ENCODE measurements at regions not wholly inside any gene's neighbourhood (a gene's known extent, or its start where the extent isn't known, plus 50 kb on each side); places are given as distances from the start of the nearest gene placed in this dataset.

DNA sequence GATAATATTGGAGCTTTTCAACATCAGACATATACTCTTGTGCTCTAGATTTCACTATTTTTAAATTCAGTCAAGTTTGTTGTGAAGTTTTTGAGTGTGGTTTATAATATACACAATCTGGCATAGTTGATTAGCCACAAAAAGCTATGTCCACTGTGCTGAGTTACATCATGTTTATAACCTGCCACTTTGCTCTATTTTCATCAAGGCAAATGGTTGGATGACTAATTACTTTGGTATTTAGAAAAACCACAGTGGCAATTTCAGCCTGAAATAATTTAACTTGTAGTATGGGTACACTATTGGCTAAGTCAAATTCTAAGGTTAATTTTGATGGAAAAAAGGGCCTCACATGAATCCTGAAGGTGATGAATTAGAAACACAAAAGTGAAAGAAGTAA, 262.6 kb downstream of the C4orf33 start:
- TF ChIP-seq, protein P1, sequence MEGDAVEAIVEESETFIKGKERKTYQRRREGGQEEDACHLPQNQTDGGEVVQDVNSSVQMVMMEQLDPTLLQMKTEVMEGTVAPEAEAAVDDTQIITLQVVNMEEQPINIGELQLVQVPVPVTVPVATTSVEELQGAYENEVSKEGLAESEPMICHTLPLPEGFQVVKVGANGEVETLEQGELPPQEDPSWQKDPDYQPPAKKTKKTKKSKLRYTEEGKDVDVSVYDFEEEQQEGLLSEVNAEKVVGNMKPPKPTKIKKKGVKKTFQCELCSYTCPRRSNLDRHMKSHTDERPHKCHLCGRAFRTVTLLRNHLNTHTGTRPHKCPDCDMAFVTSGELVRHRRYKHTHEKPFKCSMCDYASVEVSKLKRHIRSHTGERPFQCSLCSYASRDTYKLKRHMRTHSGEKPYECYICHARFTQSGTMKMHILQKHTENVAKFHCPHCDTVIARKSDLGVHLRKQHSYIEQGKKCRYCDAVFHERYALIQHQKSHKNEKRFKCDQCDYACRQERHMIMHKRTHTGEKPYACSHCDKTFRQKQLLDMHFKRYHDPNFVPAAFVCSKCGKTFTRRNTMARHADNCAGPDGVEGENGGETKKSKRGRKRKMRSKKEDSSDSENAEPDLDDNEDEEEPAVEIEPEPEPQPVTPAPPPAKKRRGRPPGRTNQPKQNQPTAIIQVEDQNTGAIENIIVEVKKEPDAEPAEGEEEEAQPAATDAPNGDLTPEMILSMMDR (conservative IDR thresholded peaks at IDR 0.05; ENCODE audit: low read depth, low read length), result no peak
- no peak for TF ChIP-seq EZH2 (IDR thresholded peaks at IDR 0.05; ENCODE audit: borderline replicate concordance, low read depth, low read length, poor library complexity, severe bottlenecking)

Measured in A673 (cell line).